ENCODE measurements at regions not wholly inside any gene's neighbourhood (a gene's known extent, or its start where the extent isn't known, plus 50 kb on each side); places are given as distances from the start of the nearest gene placed in this dataset.

DNA sequence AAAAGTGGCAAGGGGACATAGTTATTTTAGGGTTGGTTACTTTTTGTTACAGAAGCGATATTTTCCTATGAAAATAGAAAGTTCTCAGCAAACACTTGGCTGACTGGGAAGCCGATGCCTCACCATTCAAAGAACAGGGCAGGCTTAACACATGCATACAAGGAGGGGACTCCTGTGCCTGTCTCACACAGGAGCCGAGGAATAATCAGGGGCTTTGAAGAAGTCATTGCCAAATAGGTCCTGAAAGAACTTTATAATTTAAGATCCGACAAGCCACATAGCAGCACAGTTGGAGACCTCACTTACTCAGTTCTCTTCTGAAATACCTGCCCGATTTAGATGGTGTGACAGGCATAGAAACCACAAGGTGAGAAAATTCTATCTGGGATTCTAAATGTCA lies 389.8 kb downstream of the EMP1 start:
- H3K9me3 ChIP-seq, result no peaks in the 10 kb centered on the region
- no peaks in the 10 kb centered on the region for H3K36me3 ChIP-seq
- H3K4me3 ChIP-seq (ENCODE audit: low read depth in 1 of 2, low read length in 1 of 2), result no peak overlapping the region
- H3K27me3 ChIP-seq, result no peaks in the 10 kb centered on the region
- H3K4me1 ChIP-seq (ENCODE audit: control insufficient read depth in 1 of 2, insufficient read depth in 1 of 2, low read depth in 1 of 2, low read length in 1 of 2), result no peaks in the 10 kb centered on the region
- TF ChIP-seq, protein P1, sequence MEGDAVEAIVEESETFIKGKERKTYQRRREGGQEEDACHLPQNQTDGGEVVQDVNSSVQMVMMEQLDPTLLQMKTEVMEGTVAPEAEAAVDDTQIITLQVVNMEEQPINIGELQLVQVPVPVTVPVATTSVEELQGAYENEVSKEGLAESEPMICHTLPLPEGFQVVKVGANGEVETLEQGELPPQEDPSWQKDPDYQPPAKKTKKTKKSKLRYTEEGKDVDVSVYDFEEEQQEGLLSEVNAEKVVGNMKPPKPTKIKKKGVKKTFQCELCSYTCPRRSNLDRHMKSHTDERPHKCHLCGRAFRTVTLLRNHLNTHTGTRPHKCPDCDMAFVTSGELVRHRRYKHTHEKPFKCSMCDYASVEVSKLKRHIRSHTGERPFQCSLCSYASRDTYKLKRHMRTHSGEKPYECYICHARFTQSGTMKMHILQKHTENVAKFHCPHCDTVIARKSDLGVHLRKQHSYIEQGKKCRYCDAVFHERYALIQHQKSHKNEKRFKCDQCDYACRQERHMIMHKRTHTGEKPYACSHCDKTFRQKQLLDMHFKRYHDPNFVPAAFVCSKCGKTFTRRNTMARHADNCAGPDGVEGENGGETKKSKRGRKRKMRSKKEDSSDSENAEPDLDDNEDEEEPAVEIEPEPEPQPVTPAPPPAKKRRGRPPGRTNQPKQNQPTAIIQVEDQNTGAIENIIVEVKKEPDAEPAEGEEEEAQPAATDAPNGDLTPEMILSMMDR (IDR thresholded peaks at IDR 0.05), result no peak
- H3K27ac ChIP-seq, result no peak overlapping the region

- H3K36me3 ChIP-seq, result no peaks in the 10 kb centered on the region
- H3K4me3 ChIP-seq (ENCODE audit: low read depth in 1 of 2, low read length in 1 of 2), result no peak overlapping the region
- H3K27me3 ChIP-seq, result no peaks in the 10 kb centered on the region
- TF ChIP-seq, protein P1 (IDR thresholded peaks at IDR 0.05), result no peak
- no peaks in the 10 kb centered on the region for H3K9me3 ChIP-seq
- H3K27ac ChIP-seq, result no peak overlapping the region
- H3K4me1 ChIP-seq (ENCODE audit: control insufficient read depth in 1 of 2, insufficient read depth in 1 of 2, low read depth in 1 of 2, low read length in 1 of 2), result no peaks in the 10 kb centered on the region
Measured at GRCh38 chr12:13584541-13584940, 388.0 kb downstream of the EMP1 start.

DNA sequence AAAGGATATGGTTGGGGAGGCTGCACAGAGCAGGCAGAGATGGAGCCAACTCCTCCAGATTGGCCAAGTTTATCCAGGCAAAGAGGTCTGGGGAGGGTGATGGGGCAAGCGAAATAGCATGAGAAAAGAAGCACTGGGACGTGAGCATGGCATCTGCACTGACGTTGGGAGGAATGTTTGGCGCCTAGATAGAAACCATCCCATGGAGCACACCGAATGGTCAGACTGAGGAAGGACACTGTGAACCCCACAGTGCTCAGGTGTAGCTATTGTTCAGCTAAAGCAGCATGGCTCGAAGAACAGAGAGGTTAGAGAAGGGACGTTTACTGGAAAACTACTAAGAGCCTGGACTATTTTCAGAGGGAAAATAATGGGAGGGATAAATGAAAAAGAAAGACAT lies 387.1 kb downstream of the EMP1 start:
- Histone ChIP-seq H3K27me3 (no peaks in the 10 kb centered on the region), H3K4me1 (ENCODE audit: control insufficient read depth in 1 of 2, insufficient read depth in 1 of 2, low read depth in 1 of 2, low read length in 1 of 2) (no peaks in the 10 kb centered on the region), H3K4me3 (ENCODE audit: low read depth in 1 of 2, low read length in 1 of 2) (no peak overlapping the region), H3K36me3 (no peaks in the 10 kb centered on the region), H3K9me3 (no peaks in the 10 kb centered on the region), H3K27ac (no peak overlapping the region)
- TF ChIP-seq, protein P1 (IDR thresholded peaks at IDR 0.05), result no peak

GRCh38 chr12:13582421-13582820 lies 385.9 kb downstream of the EMP1 start:
- no peak overlapping the region for H3K27ac ChIP-seq
- no peak overlapping the region for H3K4me3 ChIP-seq (ENCODE audit: low read depth in 1 of 2, low read length in 1 of 2)
- H3K36me3 ChIP-seq, result no peaks in the 10 kb centered on the region
- H3K9me3 ChIP-seq, result no peaks in the 10 kb centered on the region
- no peaks in the 10 kb centered on the region for H3K27me3 ChIP-seq
- no peaks in the 10 kb centered on the region for H3K4me1 ChIP-seq (ENCODE audit: control insufficient read depth in 1 of 2, insufficient read depth in 1 of 2, low read depth in 1 of 2, low read length in 1 of 2)
- TF ChIP-seq, protein P1 (IDR thresholded peaks at IDR 0.05), result no peak

DNA sequence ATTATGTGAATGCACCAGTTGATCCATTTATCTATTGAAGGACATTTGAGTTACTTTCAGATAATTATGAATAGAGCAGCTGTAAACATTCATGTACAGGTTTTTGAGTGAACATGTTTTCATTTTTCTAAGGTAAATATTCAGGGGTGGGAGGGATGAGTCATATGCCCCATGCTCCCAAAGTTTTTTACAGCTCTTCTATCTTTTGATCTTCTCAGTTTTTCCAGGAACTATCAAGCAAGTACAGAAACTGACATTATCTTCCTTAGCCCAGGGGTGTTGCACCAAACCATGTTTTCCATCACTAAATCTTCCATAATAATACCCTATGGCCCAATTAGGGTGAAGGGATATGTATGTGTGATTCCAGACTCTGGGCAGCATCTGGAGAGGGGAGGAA lies 384.5 kb downstream of the EMP1 start:
- Histone ChIP-seq H3K9me3 (no peaks in the 10 kb centered on the region), H3K27ac (no peak overlapping the region), H3K36me3 (no peaks in the 10 kb centered on the region), H3K4me1 (ENCODE audit: control insufficient read depth in 1 of 2, insufficient read depth in 1 of 2, low read depth in 1 of 2, low read length in 1 of 2) (no peaks in the 10 kb centered on the region), H3K4me3 (ENCODE audit: low read depth in 1 of 2, low read length in 1 of 2) (no peak overlapping the region), H3K27me3 (no peaks in the 10 kb centered on the region)
- TF ChIP-seq, protein P1 (IDR thresholded peaks at IDR 0.05), result no peak

- Histone ChIP-seq H3K4me3 (ENCODE audit: low read depth in 1 of 2, low read length in 1 of 2) (no peak overlapping the region), H3K27ac (no peak overlapping the region), H3K27me3 (no peaks in the 10 kb centered on the region), H3K4me1 (ENCODE audit: control insufficient read depth in 1 of 2, insufficient read depth in 1 of 2, low read depth in 1 of 2, low read length in 1 of 2) (no peaks in the 10 kb centered on the region), H3K36me3 (no peaks in the 10 kb centered on the region), H3K9me3 (no peaks in the 10 kb centered on the region)
- TF ChIP-seq, protein P1 (IDR thresholded peaks at IDR 0.05), result no peak
Measured at GRCh38 chr12:13580206-13580605, 383.7 kb downstream of the EMP1 start.
